ENCODE measurements at regions not wholly inside any gene's neighbourhood (a gene's known extent, or its start where the extent isn't known, plus 50 kb on each side); places are given as distances from the start of the nearest gene placed in this dataset.

DNA sequence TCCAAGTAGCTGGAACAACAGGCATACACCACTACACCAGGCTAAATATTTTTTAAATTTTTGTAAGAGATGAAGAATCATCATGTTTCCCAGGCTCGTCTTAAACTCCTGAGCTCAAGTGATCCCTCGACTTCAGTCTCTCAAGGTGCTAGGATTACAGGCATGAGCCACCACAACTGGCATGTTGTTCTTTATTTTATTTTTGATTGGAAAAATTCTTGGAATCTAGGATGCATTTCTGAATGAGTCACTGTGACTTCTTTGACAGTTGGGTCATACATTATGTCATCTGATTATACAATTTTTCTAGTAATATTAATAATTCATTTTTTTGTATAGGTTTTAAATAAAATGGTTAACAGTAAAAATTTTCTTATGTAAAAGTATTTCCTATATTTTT, 870.2 kb downstream of the SI start:
- TF ChIP-seq EZH2phosphoT487 (IDR thresholded peaks at IDR 0.05; ENCODE audit: borderline replicate concordance, low read depth) (no peak), EP300 (IDR thresholded peaks at IDR 0.05; ENCODE audit: borderline replicate concordance in 1 of 2, low read depth in 1 of 2, low read length in 1 of 2) (no peak), FOXM1 (IDR thresholded peaks at IDR 0.05; ENCODE audit: low read depth) (no peak), SMC3 (IDR thresholded peaks at IDR 0.05; ENCODE audit: low read depth, low read length) (no peak)
- TF ChIP-seq, protein P1, sequence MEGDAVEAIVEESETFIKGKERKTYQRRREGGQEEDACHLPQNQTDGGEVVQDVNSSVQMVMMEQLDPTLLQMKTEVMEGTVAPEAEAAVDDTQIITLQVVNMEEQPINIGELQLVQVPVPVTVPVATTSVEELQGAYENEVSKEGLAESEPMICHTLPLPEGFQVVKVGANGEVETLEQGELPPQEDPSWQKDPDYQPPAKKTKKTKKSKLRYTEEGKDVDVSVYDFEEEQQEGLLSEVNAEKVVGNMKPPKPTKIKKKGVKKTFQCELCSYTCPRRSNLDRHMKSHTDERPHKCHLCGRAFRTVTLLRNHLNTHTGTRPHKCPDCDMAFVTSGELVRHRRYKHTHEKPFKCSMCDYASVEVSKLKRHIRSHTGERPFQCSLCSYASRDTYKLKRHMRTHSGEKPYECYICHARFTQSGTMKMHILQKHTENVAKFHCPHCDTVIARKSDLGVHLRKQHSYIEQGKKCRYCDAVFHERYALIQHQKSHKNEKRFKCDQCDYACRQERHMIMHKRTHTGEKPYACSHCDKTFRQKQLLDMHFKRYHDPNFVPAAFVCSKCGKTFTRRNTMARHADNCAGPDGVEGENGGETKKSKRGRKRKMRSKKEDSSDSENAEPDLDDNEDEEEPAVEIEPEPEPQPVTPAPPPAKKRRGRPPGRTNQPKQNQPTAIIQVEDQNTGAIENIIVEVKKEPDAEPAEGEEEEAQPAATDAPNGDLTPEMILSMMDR (IDR thresholded peaks at IDR 0.05): no peak
- TF ChIP-seq, protein P2, sequence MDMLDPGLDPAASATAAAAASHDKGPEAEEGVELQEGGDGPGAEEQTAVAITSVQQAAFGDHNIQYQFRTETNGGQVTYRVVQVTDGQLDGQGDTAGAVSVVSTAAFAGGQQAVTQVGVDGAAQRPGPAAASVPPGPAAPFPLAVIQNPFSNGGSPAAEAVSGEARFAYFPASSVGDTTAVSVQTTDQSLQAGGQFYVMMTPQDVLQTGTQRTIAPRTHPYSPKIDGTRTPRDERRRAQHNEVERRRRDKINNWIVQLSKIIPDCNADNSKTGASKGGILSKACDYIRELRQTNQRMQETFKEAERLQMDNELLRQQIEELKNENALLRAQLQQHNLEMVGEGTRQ (IDR thresholded peaks at IDR 0.05; ENCODE audit: borderline replicate concordance, low read depth, low read length): no peak

All from SK-N-SH (cell line).